IPS-15b (cell line): ENCODE measurements at regions not wholly inside any gene's neighbourhood (a gene's known extent, or its start where the extent isn't known, plus 50 kb on each side); places are given as distances from the start of the nearest gene placed in this dataset.
"Not testable (repeated sequence)": the region's sequence is repeated elsewhere in the genome, so short reads cannot be mapped to it uniquely, and the experiment has no call there.

ENCODE experiments used
- H3K27me3 ChIP-seq: one replicate; pipeline ENCODE4 v1.6.1; 2013; ENCODE audit warnings: low read length; ENCODE audit not compliant: control insufficient read depth, insufficient read depth
- H3K36me3 ChIP-seq: one replicate; pipeline ENCODE4 v1.6.1; 2013; ENCODE audit warnings: low read length; ENCODE audit not compliant: control insufficient read depth, insufficient read depth
- H3K4me1 ChIP-seq: one replicate; pipeline ENCODE4 v1.6.1; 2013; ENCODE audit warnings: mild to moderate bottlenecking, low read length; ENCODE audit not compliant: control insufficient read depth, insufficient read depth
- H3K4me3 ChIP-seq: one replicate; pipeline ENCODE4 v1.5.1; 2013; ENCODE audit warnings: low read depth, low read length
- H3K9ac ChIP-seq: one replicate; pipeline ENCODE4 v1.6.1; 2013; ENCODE audit warnings: low read depth, mild to moderate bottlenecking, low read length
- H3K9me3 ChIP-seq: one replicate; pipeline ENCODE4 v1.6.1; 2013; ENCODE audit warnings: mild to moderate bottlenecking, low read length; ENCODE audit not compliant: control insufficient read depth, insufficient read depth

- Histone ChIP-seq H3K9ac (no peak overlapping the region), H3K4me1 (no peaks in the 10 kb centered on the region), H3K9me3 (no peaks in the 10 kb centered on the region), H3K36me3 (no peaks in the 10 kb centered on the region), H3K4me3 (no peak overlapping the region), H3K27me3 (no peaks in the 10 kb centered on the region)
Observed at GRCh38 chr10:131547129-131547799, 235.7 kb upstream of the TCERG1L start.

DNA sequence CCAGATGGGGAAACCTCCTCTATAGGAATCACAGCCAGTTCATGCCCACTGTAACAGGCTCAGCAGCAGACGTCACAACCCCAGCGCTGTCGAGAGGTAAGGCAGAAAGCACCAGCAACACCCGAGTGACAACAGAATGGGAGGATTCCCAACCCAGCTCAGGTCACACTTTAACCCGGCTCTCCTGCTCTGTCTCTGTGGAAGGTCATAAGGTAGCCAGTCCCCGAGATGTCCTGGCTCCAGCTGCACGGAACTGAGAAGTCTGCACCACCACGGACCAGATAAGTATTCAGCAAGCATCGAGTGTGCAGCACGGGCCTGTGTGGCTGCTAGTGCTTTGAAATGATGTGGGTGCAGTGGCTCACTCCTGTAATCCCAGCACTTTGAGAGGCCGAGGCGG is 236.7 kb upstream of the TCERG1L start:
- H3K36me3 ChIP-seq, result no peaks in the 10 kb centered on the region
- no peaks in the 10 kb centered on the region for H3K27me3 ChIP-seq
- no peaks in the 10 kb centered on the region for H3K4me1 ChIP-seq
- no peak overlapping the region for H3K9ac ChIP-seq
- H3K9me3 ChIP-seq, result no peaks in the 10 kb centered on the region
- no peak overlapping the region for H3K4me3 ChIP-seq

DNA sequence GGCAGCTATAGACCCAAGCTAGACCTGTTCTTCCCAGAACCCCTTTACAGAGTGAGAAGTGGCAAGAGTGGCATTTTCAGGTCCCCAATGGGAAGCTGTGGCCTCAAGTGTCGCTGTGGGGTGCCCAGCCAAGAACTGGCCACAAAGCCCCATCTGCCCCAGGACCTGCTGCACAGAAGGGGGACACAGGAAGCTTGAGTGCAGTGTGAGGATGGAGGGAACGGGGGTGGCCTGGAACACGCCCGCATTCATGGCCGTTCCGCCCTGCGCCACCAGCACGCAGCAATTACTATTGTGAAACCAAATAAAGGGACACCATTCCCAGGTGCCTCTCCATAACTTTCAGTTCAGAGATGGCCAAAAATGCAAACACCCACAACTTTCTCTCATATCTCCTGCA is 237.6 kb upstream of the TCERG1L start:
- no peaks in the 10 kb centered on the region for H3K36me3 ChIP-seq
- H3K4me3 ChIP-seq, result no peak overlapping the region
- H3K4me1 ChIP-seq, result no peaks in the 10 kb centered on the region
- H3K9ac ChIP-seq, result no peak overlapping the region
- no peaks in the 10 kb centered on the region for H3K27me3 ChIP-seq
- H3K9me3 ChIP-seq, result no peaks in the 10 kb centered on the region

GRCh38 chr10:131553121-131553520 is 241.6 kb upstream of the TCERG1L start:
- Histone ChIP-seq H3K4me1 (no peaks in the 10 kb centered on the region), H3K27me3 (no peaks in the 10 kb centered on the region), H3K9ac (no peak overlapping the region), H3K36me3 (no peaks in the 10 kb centered on the region), H3K4me3 (no peak overlapping the region), H3K9me3 (no peaks in the 10 kb centered on the region)

GRCh38 chr10:131553581-131553980 is 242.1 kb upstream of the TCERG1L start:
- Histone ChIP-seq H3K36me3 (no peaks in the 10 kb centered on the region), H3K27me3 (no peaks in the 10 kb centered on the region), H3K9me3 (no peaks in the 10 kb centered on the region), H3K4me3 (no peak overlapping the region), H3K9ac (no peak overlapping the region), H3K4me1 (no peaks in the 10 kb centered on the region)

GRCh38 chr10:131554821-131555220 is 243.3 kb upstream of the TCERG1L start:
- Histone ChIP-seq H3K9ac (no peak overlapping the region), H3K4me3 (no peak overlapping the region), H3K9me3 (no peaks in the 10 kb centered on the region), H3K4me1 (no peaks in the 10 kb centered on the region), H3K36me3 (no peaks in the 10 kb centered on the region), H3K27me3 (no peaks in the 10 kb centered on the region)

- H3K27me3 ChIP-seq, result no peaks in the 10 kb centered on the region
Observed at GRCh38 chr10:131555406-131555805, 243.9 kb upstream of the TCERG1L start.

DNA sequence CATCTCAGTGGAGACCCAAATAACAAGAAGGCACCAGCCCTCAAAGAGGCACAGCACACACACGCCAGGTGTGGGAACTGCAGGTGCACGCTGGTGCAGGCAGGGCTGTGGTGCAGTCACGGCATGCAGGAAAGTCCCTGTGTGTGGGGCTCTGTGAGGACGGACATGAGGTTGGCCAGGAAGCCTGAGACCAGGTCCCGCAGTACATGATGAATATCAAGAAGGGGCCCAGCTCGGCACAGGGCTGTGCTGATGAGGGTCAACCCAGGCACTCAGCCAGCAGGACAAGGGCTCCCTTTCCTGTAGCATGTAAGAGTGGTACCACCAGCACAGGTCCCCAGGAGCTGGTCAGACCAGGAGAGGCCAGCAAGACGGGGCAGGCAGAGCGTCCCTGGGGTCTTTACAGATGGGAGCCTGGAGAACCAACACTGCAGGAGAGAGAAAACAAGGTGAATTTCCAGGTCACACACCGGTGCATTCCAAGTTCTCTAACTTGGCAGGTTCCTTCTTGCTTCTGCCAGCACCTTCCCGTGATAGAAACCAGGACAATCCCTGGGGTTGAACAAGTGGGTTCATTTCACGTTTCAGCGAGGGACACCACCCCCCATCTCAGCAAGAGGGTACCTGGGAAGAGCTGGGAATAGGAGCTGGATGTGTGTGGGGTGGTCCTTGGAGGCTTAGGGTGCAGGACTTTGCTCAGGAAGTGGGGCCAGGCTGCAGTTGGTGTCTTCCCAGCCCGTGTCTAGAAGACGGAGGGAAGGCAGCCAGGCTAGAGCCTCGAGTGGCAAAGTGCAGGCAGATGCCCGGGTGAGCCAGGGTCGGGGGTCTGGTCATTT is 244.8 kb upstream of the TCERG1L start:
- no peaks in the 10 kb centered on the region for H3K36me3 ChIP-seq
- no peaks in the 10 kb centered on the region for H3K27me3 ChIP-seq
- no peaks in the 10 kb centered on the region for H3K9me3 ChIP-seq
- no peaks in the 10 kb centered on the region for H3K4me1 ChIP-seq
- no peak overlapping the region for H3K4me3 ChIP-seq
- no peak overlapping the region for H3K9ac ChIP-seq

More at GRCh38 chr10:131555406-131555805, 243.9 kb upstream of the TCERG1L start:
- Histone ChIP-seq H3K36me3 (no peaks in the 10 kb centered on the region), H3K4me3 (no peak overlapping the region), H3K9me3 (no peaks in the 10 kb centered on the region), H3K9ac (no peak overlapping the region), H3K4me1 (no peaks in the 10 kb centered on the region)

GRCh38 chr10:131556897-131557495 is 245.5 kb upstream of the TCERG1L start:
- H3K4me3 ChIP-seq, result no peak overlapping the region
- H3K27me3 ChIP-seq, result no peaks in the 10 kb centered on the region
- H3K4me1 ChIP-seq, result no peaks in the 10 kb centered on the region
- no peaks in the 10 kb centered on the region for H3K9me3 ChIP-seq
- H3K36me3 ChIP-seq, result no peaks in the 10 kb centered on the region
- no peak overlapping the region for H3K9ac ChIP-seq

GRCh38 chr10:131557956-131558355 is 246.4 kb upstream of the TCERG1L start:
- not testable (repeated sequence) for H3K9ac ChIP-seq, H3K4me3 ChIP-seq, H3K9me3 ChIP-seq, H3K4me1 ChIP-seq, H3K36me3 ChIP-seq, H3K27me3 ChIP-seq

DNA sequence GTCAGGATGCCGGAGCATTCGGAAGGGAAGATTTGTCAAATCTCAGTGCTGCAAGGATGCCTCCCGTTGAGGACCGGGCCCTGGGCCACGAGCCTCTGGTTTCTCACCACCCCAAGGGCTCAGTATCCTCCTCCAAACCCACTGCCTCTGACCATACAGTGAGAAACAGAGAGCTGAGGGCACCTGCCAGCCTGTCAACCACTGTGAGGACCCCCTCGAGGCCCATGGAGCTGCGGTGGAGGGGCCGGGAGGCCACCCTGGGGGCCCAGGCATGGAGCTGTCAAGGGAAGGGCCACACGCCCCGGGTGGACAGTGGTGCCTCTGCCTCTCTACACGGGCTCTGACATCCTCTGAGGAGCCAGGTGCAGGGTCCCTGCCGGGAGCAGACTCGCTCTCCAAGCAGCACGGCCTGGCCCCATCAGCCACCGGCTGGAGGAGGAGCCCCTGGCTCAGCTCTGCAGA is 248.0 kb upstream of the TCERG1L start:
- no peaks in the 10 kb centered on the region for H3K36me3 ChIP-seq
- no peaks in the 10 kb centered on the region for H3K27me3 ChIP-seq
- no peaks in the 10 kb centered on the region for H3K9me3 ChIP-seq
- H3K4me1 ChIP-seq, result no peaks in the 10 kb centered on the region
- H3K9ac ChIP-seq, result no peak overlapping the region
- no peak overlapping the region for H3K4me3 ChIP-seq

DNA sequence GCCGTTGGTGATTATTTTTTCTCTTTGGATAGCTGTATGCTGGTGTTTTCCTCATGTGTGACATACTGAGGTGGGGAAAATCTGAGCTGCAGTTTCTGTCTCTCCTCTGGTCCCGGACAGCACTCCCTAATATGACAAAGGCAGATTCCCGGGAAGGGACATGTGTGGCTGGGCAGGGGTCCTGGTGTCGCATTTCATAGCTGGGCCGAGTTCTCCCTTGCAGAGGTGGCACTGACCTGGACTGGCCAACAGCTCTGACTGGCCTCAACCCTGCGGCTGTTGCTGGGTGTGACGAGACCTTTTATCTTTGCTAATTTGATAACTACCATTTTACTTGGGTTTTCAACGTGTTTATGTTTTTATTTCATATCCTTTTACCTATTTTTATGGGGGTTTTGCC is 248.6 kb upstream of the TCERG1L start:
- H3K4me3 ChIP-seq, result no peak overlapping the region
- H3K4me1 ChIP-seq, result no peaks in the 10 kb centered on the region
- H3K27me3 ChIP-seq, result no peaks in the 10 kb centered on the region

More for the DNA sequence above, 248.6 kb upstream of the TCERG1L start:
- no peaks in the 10 kb centered on the region for H3K9me3 ChIP-seq
- H3K36me3 ChIP-seq, result no peaks in the 10 kb centered on the region
- no peak overlapping the region for H3K9ac ChIP-seq
